ENCODE measurements at regions not wholly inside any gene's neighbourhood (a gene's known extent, or its start where the extent isn't known, plus 50 kb on each side); places are given as distances from the start of the nearest gene placed in this dataset.
A peak's percentile ranks its signal among the peaks of the same experiment; 100 is the strongest.
"Not testable (repeated sequence)": the region's sequence is repeated elsewhere in the genome, so short reads cannot be mapped to it uniquely, and the experiment has no call there.

- peak; percentile 82 for DNase-seq
These were observed 80.5 kb upstream of the RALGPS2 start for GRCh38 chr1:178644308-178645120.

GRCh38 chr1:178645157-178645807 is 79.8 kb upstream of the RALGPS2 start:
- DNase-seq, result no peak

- no peak for DNase-seq
These were observed 79.2 kb upstream of the RALGPS2 start for GRCh38 chr1:178645808-178646200.

- DNase-seq, result no peak
These were observed 78.2 kb upstream of the RALGPS2 start for GRCh38 chr1:178646821-178647220.

GRCh38 chr1:178648151-178648550 is 76.9 kb upstream of the RALGPS2 start:
- no peak for DNase-seq

GRCh38 chr1:178649582-178650350 is 75.3 kb upstream of the RALGPS2 start:
- no peak for DNase-seq

- DNase-seq, result peak; percentile 43
These were observed 74.0 kb upstream of the RALGPS2 start for GRCh38 chr1:178650934-178651511.

GRCh38 chr1:178651742-178652141 is 73.3 kb upstream of the RALGPS2 start:
- no peak for DNase-seq

GRCh38 chr1:178652506-178653490 is 72.2 kb upstream of the RALGPS2 start:
- no peak for DNase-seq

GRCh38 chr1:178659789-178660208 is 65.2 kb upstream of the RALGPS2 start:
- DNase-seq, result no peak

GRCh38 chr1:178660461-178660860 is 64.6 kb upstream of the RALGPS2 start:
- no peak for DNase-seq

- DNase-seq, result no peak
These were observed 60.8 kb upstream of the RALGPS2 start for GRCh38 chr1:178664278-178664677.

GRCh38 chr1:178665579-178665978 is 59.5 kb upstream of the RALGPS2 start:
- DNase-seq, result no peak

- DNase-seq, result not testable (repeated sequence)
These were observed 58.2 kb upstream of the RALGPS2 start for GRCh38 chr1:178666891-178667290.

GRCh38 chr1:178672434-178672833 is 52.6 kb upstream of the RALGPS2 start:
- no peak for DNase-seq

- DNase-seq, result not testable (repeated sequence)
These were observed 50.5 kb upstream of the RALGPS2 start for GRCh38 chr1:178674559-178674958.
